Sigmoid colon (tissue), 3 donors: ENCODE measurements at regions not wholly inside any gene's neighbourhood (a gene's known extent, or its start where the extent isn't known, plus 50 kb on each side); places are given as distances from the start of the nearest gene placed in this dataset.

Source experiments
- POLR2A ChIP-seq, 2 donors: fragments of 450-650 bp; IDR thresholded peaks; one replicate each; pipeline ENCODE4 v1.6.1; 2016; ENCODE audit warnings: antibody characterized with exemption in 2 of 2, mild to moderate bottlenecking in 2 of 2, moderate library complexity in 2 of 2
- TF ChIP-seq, protein P1 (sequence below), 4 experiments: fragments of 450-650 bp in 3 of 4; fragments of 200-600 bp in 1 of 4; IDR thresholded peaks; one replicate each; pipeline ENCODE4 v1.5.1; 2016 to 2019; ENCODE audit warnings: antibody characterized with exemption in 4 of 4, mild to moderate bottlenecking in 3 of 4, moderate library complexity in 2 of 4

DNA sequence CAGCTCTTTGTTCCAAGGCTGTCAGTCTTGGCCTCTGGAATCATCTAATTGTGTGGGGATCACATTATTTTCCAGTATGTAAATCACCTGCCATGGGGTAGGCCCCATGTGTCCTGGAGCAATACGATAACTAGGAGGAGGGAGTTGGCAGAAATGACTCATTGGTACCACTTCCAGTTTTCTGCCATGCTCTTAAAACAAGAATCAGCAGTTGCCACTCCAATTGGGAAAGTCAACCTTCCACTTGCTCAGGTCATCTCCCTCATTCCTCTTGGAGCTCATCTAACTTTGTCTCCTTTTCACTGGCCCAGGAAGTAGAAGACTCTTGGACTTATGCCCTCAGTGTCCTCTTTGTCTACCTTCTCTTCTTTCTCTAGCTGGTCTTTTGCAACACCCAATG is 487.0 kb downstream of the SLC4A3 start:
- TF ChIP-seq, protein P1, sequence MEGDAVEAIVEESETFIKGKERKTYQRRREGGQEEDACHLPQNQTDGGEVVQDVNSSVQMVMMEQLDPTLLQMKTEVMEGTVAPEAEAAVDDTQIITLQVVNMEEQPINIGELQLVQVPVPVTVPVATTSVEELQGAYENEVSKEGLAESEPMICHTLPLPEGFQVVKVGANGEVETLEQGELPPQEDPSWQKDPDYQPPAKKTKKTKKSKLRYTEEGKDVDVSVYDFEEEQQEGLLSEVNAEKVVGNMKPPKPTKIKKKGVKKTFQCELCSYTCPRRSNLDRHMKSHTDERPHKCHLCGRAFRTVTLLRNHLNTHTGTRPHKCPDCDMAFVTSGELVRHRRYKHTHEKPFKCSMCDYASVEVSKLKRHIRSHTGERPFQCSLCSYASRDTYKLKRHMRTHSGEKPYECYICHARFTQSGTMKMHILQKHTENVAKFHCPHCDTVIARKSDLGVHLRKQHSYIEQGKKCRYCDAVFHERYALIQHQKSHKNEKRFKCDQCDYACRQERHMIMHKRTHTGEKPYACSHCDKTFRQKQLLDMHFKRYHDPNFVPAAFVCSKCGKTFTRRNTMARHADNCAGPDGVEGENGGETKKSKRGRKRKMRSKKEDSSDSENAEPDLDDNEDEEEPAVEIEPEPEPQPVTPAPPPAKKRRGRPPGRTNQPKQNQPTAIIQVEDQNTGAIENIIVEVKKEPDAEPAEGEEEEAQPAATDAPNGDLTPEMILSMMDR (IDR thresholded peaks at IDR 0.05) = no peak
- no peak for TF ChIP-seq POLR2A (IDR thresholded peaks at IDR 0.05)
